MM.1S (cell line): ENCODE measurements at regions not wholly inside any gene's neighbourhood (a gene's known extent, or its start where the extent isn't known, plus 50 kb on each side); places are given as distances from the start of the nearest gene placed in this dataset.

ENCODE experiments used
- EZH2 ChIP-seq: fragments of 300-600 bp; sonication (generic); optimal IDR thresholded peaks from 2 replicates; pipeline ENCODE3; 2017; ENCODE audit warnings: low read depth, mild to moderate bottlenecking, antibody characterized with exemption, low read length, mixed read lengths
- TF ChIP-seq, protein P1 (sequence below): fragments of 300-600 bp; sonication (generic); IDR thresholded peaks from 2 replicates; pipeline ENCODE4 v1.5.1; 2016; ENCODE audit warnings: antibody characterized with exemption, low read length, mixed read lengths

DNA sequence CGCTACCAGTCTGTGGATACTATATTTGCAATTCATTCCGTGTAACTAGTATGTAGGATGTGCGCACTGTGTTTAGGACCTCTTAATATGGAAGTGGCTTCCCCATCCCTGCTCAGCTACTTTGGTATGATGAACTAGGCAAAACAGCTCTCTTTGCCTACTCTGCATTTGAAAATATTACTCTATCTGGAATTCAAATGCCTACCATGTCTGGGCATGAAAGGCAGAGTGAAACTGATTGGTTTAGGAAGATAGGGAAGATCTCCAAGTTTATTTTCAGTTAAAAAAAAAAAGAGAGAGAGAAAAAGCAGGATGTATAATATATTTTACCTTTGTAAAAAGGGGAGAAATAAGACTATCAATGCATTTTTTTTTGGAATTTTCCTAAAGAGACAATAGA, 74.1 kb upstream of the ELL2 start:
- TF ChIP-seq, protein P1, sequence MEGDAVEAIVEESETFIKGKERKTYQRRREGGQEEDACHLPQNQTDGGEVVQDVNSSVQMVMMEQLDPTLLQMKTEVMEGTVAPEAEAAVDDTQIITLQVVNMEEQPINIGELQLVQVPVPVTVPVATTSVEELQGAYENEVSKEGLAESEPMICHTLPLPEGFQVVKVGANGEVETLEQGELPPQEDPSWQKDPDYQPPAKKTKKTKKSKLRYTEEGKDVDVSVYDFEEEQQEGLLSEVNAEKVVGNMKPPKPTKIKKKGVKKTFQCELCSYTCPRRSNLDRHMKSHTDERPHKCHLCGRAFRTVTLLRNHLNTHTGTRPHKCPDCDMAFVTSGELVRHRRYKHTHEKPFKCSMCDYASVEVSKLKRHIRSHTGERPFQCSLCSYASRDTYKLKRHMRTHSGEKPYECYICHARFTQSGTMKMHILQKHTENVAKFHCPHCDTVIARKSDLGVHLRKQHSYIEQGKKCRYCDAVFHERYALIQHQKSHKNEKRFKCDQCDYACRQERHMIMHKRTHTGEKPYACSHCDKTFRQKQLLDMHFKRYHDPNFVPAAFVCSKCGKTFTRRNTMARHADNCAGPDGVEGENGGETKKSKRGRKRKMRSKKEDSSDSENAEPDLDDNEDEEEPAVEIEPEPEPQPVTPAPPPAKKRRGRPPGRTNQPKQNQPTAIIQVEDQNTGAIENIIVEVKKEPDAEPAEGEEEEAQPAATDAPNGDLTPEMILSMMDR = no peak
- TF ChIP-seq EZH2 = no peak
